ENCODE measurements at regions not wholly inside any gene's neighbourhood (a gene's known extent, or its start where the extent isn't known, plus 50 kb on each side); places are given as distances from the start of the nearest gene placed in this dataset.
"Not testable (repeated sequence)": the region's sequence is repeated elsewhere in the genome, so short reads cannot be mapped to it uniquely, and the experiment has no call there.

GRCh38 chr16:29192329-29193247, 207.7 kb downstream of the LAT start:
- no peak for DNase-seq
- H2BK120ac ChIP-seq (ENCODE audit: low read depth, low read length), result peak overlapping the region; percentile 89
- no peak overlapping the region for H2AFZ ChIP-seq (replicated peaks; ENCODE audit: low read length, poor library complexity)
- intact Hi-C loops (cut with micrococcal nuclease), result no loop called here
- H4K5ac ChIP-seq (ENCODE audit: low read depth, low read length), result peak overlapping the region; percentile 66
- H2BK15ac ChIP-seq (ENCODE audit: low read depth, low read length), result peak overlapping the region; percentile 79; the same call in 2 of the 3 replicates
- TF ChIP-seq RAD21 (IDR thresholded peaks at IDR 0.05; ENCODE audit: low read length) (peak; percentile 20; the same call in 1 of the 2 replicates), FOS (IDR thresholded peaks at IDR 0.05; ENCODE audit: low read depth, low read length) (no peak)
- peaks cover 0 to 10% of the 10 kb centered on the region in 2 experiments; a peak in 3 of 4 replicates for H3K79me1 ChIP-seq (ENCODE audit: low read depth in 1 of 2, low read length in 2 of 2)
- H3K23ac ChIP-seq (ENCODE audit: low read depth, low read length), result no peak overlapping the region
- H3K4me3 ChIP-seq (ENCODE audit: insufficient read depth, low read depth, low read length), result no peak overlapping the region
- peak overlapping the region; percentile 57; the same call in 1 of the 2 replicates for H3K27ac ChIP-seq (ENCODE audit: insufficient read depth, low read length)
- H3K9ac ChIP-seq (ENCODE audit: low read depth, low read length), result no peak overlapping the region
- no TSS peak for BruUV-seq (replicated peaks)
- no peak for ATAC-seq (ENCODE audit: low read depth)
- H4K20me1 ChIP-seq (ENCODE audit: insufficient read depth, low read length), result no peaks in the 10 kb centered on the region
- H3K9me1 ChIP-seq (ENCODE audit: insufficient read depth, low read length), result peaks cover 19% of the 10 kb centered on the region; the same call in 1 of the 2 replicates
- ChIA-PET POLR2A (ENCODE audit: unreplicated experiment) (no interaction called here), CTCF (no interaction called here)
- H3K9me3 ChIP-seq (ENCODE audit: control insufficient read depth, insufficient read depth, low read length), result no peaks in the 10 kb centered on the region
- H2AK5ac ChIP-seq (ENCODE audit: low read depth, low read length), result peak overlapping the region; percentile 96
- WGBS, 2 experiments (ENCODE audit: extremely low coverage in 2 of 2, insufficient read length in 1 of 2), result 88% methylated on average over 4 of the region's 17 CpGs; no CpG with 5 or more reads in 1 of the 2 experiments
- H2BK20ac ChIP-seq (ENCODE audit: low read depth, low read length), result peak overlapping the region; percentile 85; the same call in 1 of the 2 replicates
- dilution Hi-C loops (cut with HindIII; ENCODE audit: low sequenced_read_pairs, unreplicated experiment), result no loop called here
- H3K4ac ChIP-seq (ENCODE audit: low read depth, low read length), result peak overlapping the region; percentile 95
- H3K18ac ChIP-seq (ENCODE audit: low read depth, low read length), result peak overlapping the region; percentile 79; the same call in 1 of the 2 replicates
- no peaks in the 10 kb centered on the region for H3K36me3 ChIP-seq (ENCODE audit: control insufficient read depth, insufficient read depth, low read length)
- H3K4me1 ChIP-seq (ENCODE audit: control insufficient read depth, insufficient read depth, low read length), result peaks cover 11% of the 10 kb centered on the region
- H4K91ac ChIP-seq (ENCODE audit: insufficient read depth, low read depth, low read length), result peak overlapping the region; percentile 92
- H3K56ac ChIP-seq (ENCODE audit: extremely low read depth, insufficient read depth, low read length), result no peak overlapping the region
- no peak overlapping the region for H2AK9ac ChIP-seq (replicated peaks; ENCODE audit: low read depth, low read length, poor library complexity)
- peak overlapping the region; percentile 91 for H3K14ac ChIP-seq (replicated peaks; ENCODE audit: low read depth, low read length)
- no peak overlapping the region for H2BK5ac ChIP-seq (ENCODE audit: low read depth, low read length, poor library complexity, severe bottlenecking)
- H3K4me2 ChIP-seq (ENCODE audit: low read depth, low read length), result no peak overlapping the region
- no peaks in the 10 kb centered on the region for H3K27me3 ChIP-seq (ENCODE audit: control insufficient read depth, insufficient read depth, low read length)
- H4K8ac ChIP-seq (ENCODE audit: low read depth in 2 of 2, low read length in 2 of 2), result peak overlapping the region; percentile 55 to 91
- in situ Hi-C loops (cut with MboI; ENCODE audit: low sequenced_read_pairs), result no loop called here

- no CpG with 5 or more reads among the region's 12 CpGs for WGBS, 2 experiments (ENCODE audit: extremely low coverage in 2 of 2, insufficient read length in 1 of 2)
- H2AFZ ChIP-seq (replicated peaks; ENCODE audit: low read length, poor library complexity); H2BK120ac ChIP-seq (ENCODE audit: low read depth, low read length); DNase-seq; H2BK15ac ChIP-seq (ENCODE audit: low read depth, low read length); H4K8ac ChIP-seq (ENCODE audit: low read depth in 2 of 2, low read length in 2 of 2); ATAC-seq (ENCODE audit: low read depth); H4K91ac ChIP-seq (ENCODE audit: insufficient read depth, low read depth, low read length); H2BK20ac ChIP-seq (ENCODE audit: low read depth, low read length); H2AK9ac ChIP-seq (replicated peaks; ENCODE audit: low read depth, low read length, poor library complexity); intact Hi-C loops (cut with micrococcal nuclease); in situ Hi-C loops (cut with MboI; ENCODE audit: low sequenced_read_pairs); H3K79me1 ChIP-seq (ENCODE audit: low read depth in 1 of 2, low read length in 2 of 2); dilution Hi-C loops (cut with HindIII; ENCODE audit: low sequenced_read_pairs, unreplicated experiment); H3K27me3 ChIP-seq (ENCODE audit: control insufficient read depth, insufficient read depth, low read length); H3K4me3 ChIP-seq (ENCODE audit: insufficient read depth, low read depth, low read length); H3K27ac ChIP-seq (ENCODE audit: insufficient read depth, low read length); CTCF ChIA-PET; H4K20me1 ChIP-seq (ENCODE audit: insufficient read depth, low read length); H2AK5ac ChIP-seq (ENCODE audit: low read depth, low read length); H3K4ac ChIP-seq (ENCODE audit: low read depth, low read length); H2BK5ac ChIP-seq (ENCODE audit: low read depth, low read length, poor library complexity, severe bottlenecking); H3K36me3 ChIP-seq (ENCODE audit: control insufficient read depth, insufficient read depth, low read length); POLR2A ChIA-PET (ENCODE audit: unreplicated experiment); BruUV-seq (replicated peaks); H3K56ac ChIP-seq (ENCODE audit: extremely low read depth, insufficient read depth, low read length); H3K23ac ChIP-seq (ENCODE audit: low read depth, low read length); H3K9ac ChIP-seq (ENCODE audit: low read depth, low read length); H3K14ac ChIP-seq (replicated peaks; ENCODE audit: low read depth, low read length); H3K9me3 ChIP-seq (ENCODE audit: control insufficient read depth, insufficient read depth, low read length); H3K4me2 ChIP-seq (ENCODE audit: low read depth, low read length): not testable (repeated sequence)
- peak overlapping the region; percentile 35; the same call in 1 of the 2 replicates for H4K5ac ChIP-seq (ENCODE audit: low read depth, low read length)
- peaks cover 11% of the 10 kb centered on the region for H3K4me1 ChIP-seq (ENCODE audit: control insufficient read depth, insufficient read depth, low read length)
- H3K9me1 ChIP-seq (ENCODE audit: insufficient read depth, low read length), result peaks cover 17% of the 10 kb centered on the region; the same call in 1 of the 2 replicates
- H3K18ac ChIP-seq (ENCODE audit: low read depth, low read length), result peak overlapping the region; percentile 6; the same call in 1 of the 2 replicates
These were observed 206.9 kb downstream of the LAT start for GRCh38 chr16:29191636-29192180.

All from IMR-90 (cell line).